HepG2 (cell line): ENCODE measurements at regions not wholly inside any gene's neighbourhood (a gene's known extent, or its start where the extent isn't known, plus 50 kb on each side); places are given as distances from the start of the nearest gene placed in this dataset.

Experiments used
- ATF5 ChIP-seq: sonication (generic); formaldehyde crosslinking; IDR thresholded peaks from 2 replicates; pipeline ENCODE4 v1.4.0; 2020; ENCODE audit warnings: mild to moderate bottlenecking, low read depth, missing genetic modification reagents
- CENPT ChIP-seq: sonication (generic); formaldehyde crosslinking; IDR thresholded peaks from 2 replicates; pipeline ENCODE4 v1.8.0; 2022; ENCODE audit warnings: low read depth, mild to moderate bottlenecking, moderate library complexity, missing genetic modification reagents
- CHD4 ChIP-seq: fragments of 200-600 bp; sonication (generic); IDR thresholded peaks from 2 replicates; pipeline ENCODE4 v1.7.0; 2017; ENCODE audit warnings: mild to moderate bottlenecking, low read length, borderline replicate concordance
- HDAC2 ChIP-seq: sonication (generic); formaldehyde crosslinking; IDR thresholded peaks from 2 replicates; pipeline ENCODE4 v1.4.0; 2020; ENCODE audit warnings: missing genetic modification reagents
- MBD4 ChIP-seq: IDR thresholded peaks from 2 replicates; pipeline ENCODE4 v1.6.1; 2012; ENCODE audit warnings: low read length, inconsistent platforms, borderline replicate concordance
- MTA3 ChIP-seq: sonication (generic); formaldehyde crosslinking; IDR thresholded peaks from 2 replicates; pipeline ENCODE4 v1.4.0; 2020; ENCODE audit warnings: missing genetic modification reagents
- NFIB ChIP-seq: sonication (generic); formaldehyde crosslinking; IDR thresholded peaks from 2 replicates; pipeline ENCODE4 v1.9.0; 2021; ENCODE audit warnings: missing genetic modification reagents, mild to moderate bottlenecking, borderline replicate concordance
- REST ChIP-seq, 2 experiments: IDR thresholded peaks; 2 replicates each; pipeline ENCODE4 v1.6.1; 2011 to 2012; ENCODE audit warnings: low read length in 2 of 2, borderline replicate concordance in 1 of 2, low read depth in 1 of 2, mild to moderate bottlenecking in 1 of 2, moderate library complexity in 1 of 2
- TERF1 ChIP-seq: sonication (generic); formaldehyde crosslinking; IDR thresholded peaks from 2 replicates; pipeline ENCODE4 v1.8.0; 2022; ENCODE audit warnings: mild to moderate bottlenecking, missing genetic modification reagents, moderate library complexity
- ZMYM4 ChIP-seq: sonication (generic); formaldehyde crosslinking; IDR thresholded peaks from 2 replicates; pipeline ENCODE4 v1.8.1; 2023; ENCODE audit warnings: mild to moderate bottlenecking, missing genetic modification reagents
- ZNF607 ChIP-seq: sonication (generic); formaldehyde crosslinking; IDR thresholded peaks from 2 replicates; pipeline ENCODE4 v1.5.1; 2020; ENCODE audit warnings: missing genetic modification reagents, mild to moderate bottlenecking, borderline replicate concordance
- ZNF782 ChIP-seq: sonication (generic); formaldehyde crosslinking; IDR thresholded peaks from 2 replicates; pipeline ENCODE4 v1.4.0; 2020; ENCODE audit warnings: missing genetic modification reagents, mild to moderate bottlenecking, borderline replicate concordance
- TF ChIP-seq, protein P1 (sequence below): sonication (generic); formaldehyde crosslinking; IDR thresholded peaks from 2 replicates; pipeline ENCODE4 v1.5.0; 2020; ENCODE audit warnings: mild to moderate bottlenecking, low read depth, missing genetic modification reagents, borderline replicate concordance
- TF ChIP-seq, protein P2 (sequence below): sonication (generic); formaldehyde crosslinking; IDR thresholded peaks from one replicate; pipeline ENCODE4 v1.5.1; 2020; ENCODE audit warnings: mild to moderate bottlenecking, missing genetic modification reagents; ENCODE audit errors: not compliant biosample characterization

DNA sequence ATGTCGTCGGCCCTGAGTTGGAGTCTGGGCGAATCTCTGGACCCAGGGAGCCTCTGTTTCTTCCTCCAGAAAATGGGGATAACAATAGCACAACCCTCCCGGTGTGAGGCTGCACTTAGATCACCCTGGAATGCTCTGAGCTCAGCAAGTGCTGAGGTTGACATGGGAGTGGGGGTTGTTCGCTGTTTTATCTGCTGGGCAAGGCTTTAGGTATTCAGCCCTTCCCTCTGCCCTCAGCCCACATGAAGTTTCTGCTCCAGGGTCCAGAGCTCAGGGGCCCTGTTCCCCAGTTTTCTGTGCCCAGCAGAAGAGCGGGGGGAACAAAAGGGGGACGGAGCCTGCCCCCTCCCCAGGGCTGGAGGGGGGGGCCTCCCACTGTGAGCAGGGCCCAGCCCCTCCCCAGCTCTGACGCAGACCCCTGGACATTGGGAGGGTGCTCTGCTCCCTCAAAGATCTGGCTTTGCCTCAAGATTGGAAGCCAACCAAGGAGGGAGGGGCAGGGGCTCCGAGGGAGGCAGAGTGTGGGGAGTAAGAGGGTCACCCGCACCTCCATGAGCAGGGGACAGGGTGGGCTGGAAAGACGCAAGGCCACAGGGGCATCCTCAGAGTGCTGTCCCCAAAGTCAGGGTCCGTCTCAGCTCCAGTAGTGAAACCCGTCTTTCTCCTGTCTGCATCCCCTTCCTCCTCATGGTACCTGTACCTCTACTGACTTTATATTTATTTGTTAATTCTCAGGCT is 215.6 kb downstream of the C9orf50 start (continued):
- TF ChIP-seq TERF1 (CRISPR knock-in tag), result no peak
- TF ChIP-seq, protein P1, sequence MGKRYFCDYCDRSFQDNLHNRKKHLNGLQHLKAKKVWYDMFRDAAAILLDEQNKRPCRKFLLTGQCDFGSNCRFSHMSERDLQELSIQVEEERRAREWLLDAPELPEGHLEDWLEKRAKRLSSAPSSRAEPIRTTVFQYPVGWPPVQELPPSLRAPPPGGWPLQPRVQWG (CRISPR knock-in tag), result no peak
- TF ChIP-seq ZNF782 (CRISPR knock-in tag), result no peak
- TF ChIP-seq REST (IDR thresholded peaks at IDR 0.05; ENCODE audit: borderline replicate concordance in 1 of 2, low read depth in 1 of 2, low read length in 2 of 2), result no peak
- TF ChIP-seq, protein P2, sequence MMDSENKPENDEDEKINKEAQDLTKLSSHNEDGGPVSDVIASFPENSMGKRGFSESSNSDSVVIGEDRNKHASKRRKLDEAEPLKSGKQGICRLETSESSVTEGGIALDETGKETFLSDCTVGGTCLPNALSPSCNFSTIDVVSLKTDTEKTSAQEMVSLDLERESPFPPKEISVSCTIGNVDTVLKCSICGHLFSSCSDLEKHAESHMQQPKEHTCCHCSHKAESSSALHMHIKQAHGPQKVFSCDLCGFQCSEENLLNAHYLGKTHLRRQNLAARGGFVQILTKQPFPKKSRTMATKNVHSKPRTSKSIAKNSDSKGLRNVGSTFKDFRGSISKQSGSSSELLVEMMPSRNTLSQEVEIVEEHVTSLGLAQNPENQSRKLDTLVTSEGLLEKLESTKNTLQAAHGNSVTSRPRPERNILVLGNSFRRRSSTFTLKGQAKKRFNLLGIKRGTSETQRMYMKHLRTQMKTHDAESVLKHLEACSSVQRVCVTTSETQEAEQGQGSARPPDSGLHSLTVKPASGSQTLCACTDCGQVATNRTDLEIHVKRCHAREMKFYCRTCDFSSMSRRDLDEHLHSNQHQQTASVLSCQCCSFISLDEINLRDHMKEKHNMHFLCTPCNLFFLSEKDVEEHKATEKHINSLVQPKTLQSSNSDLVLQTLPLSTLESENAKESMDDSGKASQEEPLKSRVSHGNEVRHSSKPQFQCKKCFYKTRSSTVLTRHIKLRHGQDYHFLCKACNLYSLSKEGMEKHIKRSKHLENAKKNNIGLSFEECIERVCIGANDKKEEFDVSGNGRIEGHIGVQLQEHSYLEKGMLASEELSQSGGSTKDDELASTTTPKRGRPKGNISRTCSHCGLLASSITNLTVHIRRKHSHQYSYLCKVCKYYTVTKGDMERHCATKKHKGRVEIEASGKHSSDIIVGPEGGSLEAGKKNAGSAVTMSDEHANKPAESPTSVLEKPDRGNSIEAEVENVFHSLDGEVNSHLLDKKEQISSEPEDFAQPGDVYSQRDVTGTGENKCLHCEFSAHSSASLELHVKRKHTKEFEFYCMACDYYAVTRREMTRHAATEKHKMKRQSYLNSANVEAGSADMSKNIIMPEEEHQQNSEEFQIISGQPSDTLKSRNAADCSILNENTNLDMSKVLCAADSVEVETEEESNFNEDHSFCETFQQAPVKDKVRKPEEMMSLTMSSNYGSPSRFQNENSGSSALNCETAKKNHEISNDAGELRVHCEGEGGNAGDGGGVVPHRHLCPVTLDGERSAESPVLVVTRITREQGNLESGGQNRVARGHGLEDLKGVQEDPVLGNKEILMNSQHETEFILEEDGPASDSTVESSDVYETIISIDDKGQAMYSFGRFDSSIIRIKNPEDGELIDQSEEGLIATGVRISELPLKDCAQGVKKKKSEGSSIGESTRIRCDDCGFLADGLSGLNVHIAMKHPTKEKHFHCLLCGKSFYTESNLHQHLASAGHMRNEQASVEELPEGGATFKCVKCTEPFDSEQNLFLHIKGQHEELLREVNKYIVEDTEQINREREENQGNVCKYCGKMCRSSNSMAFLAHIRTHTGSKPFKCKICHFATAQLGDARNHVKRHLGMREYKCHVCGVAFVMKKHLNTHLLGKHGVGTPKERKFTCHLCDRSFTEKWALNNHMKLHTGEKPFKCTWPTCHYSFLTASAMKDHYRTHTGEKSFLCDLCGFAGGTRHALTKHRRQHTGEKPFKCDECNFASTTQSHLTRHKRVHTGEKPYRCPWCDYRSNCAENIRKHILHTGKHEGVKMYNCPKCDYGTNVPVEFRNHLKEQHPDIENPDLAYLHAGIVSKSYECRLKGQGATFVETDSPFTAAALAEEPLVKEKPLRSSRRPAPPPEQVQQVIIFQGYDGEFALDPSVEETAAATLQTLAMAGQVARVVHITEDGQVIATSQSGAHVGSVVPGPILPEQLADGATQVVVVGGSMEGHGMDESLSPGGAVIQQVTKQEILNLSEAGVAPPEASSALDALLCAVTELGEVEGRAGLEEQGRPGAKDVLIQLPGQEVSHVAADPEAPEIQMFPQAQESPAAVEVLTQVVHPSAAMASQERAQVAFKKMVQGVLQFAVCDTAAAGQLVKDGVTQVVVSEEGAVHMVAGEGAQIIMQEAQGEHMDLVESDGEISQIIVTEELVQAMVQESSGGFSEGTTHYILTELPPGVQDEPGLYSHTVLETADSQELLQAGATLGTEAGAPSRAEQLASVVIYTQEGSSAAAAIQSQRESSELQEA (CRISPR knock-in tag), result no peak
- no peak for TF ChIP-seq HDAC2 (CRISPR knock-in tag)
- TF ChIP-seq ZNF607, result no peak
- TF ChIP-seq ZMYM4, result no peak
- TF ChIP-seq NFIB, result no peak
- TF ChIP-seq CENPT, result no peak
- no peak for TF ChIP-seq MTA3 (CRISPR knock-in tag)
- TF ChIP-seq ATF5, result no peak
- TF ChIP-seq CHD4, result peak; percentile 21; the same call in 1 of the 2 replicates
- no peak for TF ChIP-seq MBD4
